B cell (primary cell): ENCODE measurements at regions not wholly inside any gene's neighbourhood (a gene's known extent, or its start where the extent isn't known, plus 50 kb on each side); places are given as distances from the start of the nearest gene placed in this dataset.

ENCODE experiments used
- ATAC-seq: fragments of 200-7000 bp; cut with Tn5 transposase; one replicate; pipeline ENCODE4 v1.10.0; 2021; ENCODE audit warnings: low read depth, mild to moderate bottlenecking, moderate number of reproducible peaks, moderate library complexity
- CTCF ChIA-PET: fragments of 350-600 bp; sonication (Branson Sonifier 250); formaldehyde crosslinking; loops from one replicate; lab custom pipeline; 2021; ENCODE audit warnings: antibody characterized with exemption, inconsistent platforms; lab: Charles Lee
- POLR2A ChIA-PET: fragments of 350-600 bp; sonication (Branson Sonifier 250); formaldehyde crosslinking; loops from one replicate; lab custom pipeline; 2021; ENCODE audit warnings: antibody characterized with exemption; lab: Charles Lee
- DNase-seq: peaks from one replicate; pipeline ENCODE4 v3.0.0; 2013
- H2AFZ ChIP-seq: 2 replicates; pipeline ENCODE4 v1.6.1; 2012; ENCODE audit warnings: mild to moderate bottlenecking, low read depth, low read length; ENCODE audit not compliant: insufficient read depth, poor library complexity, severe bottlenecking
- H3K27ac ChIP-seq, 2 donors: 1 replicate in 1 of 2; 2 replicates in 1 of 2; pipeline ENCODE4 v1.5.1; 2012 to 2013; ENCODE audit warnings: low read length in 2 of 2, mild to moderate bottlenecking in 2 of 2, moderate library complexity in 1 of 2
- H3K27me3 ChIP-seq, 4 experiments: fragments of 200-600 bp in 1 of 4; sonication (generic) in 1 of 4; replicated peaks in 1 of 4; 1 replicate in 2 of 4; 2 replicates in 2 of 4; pipeline versions ENCODE4 v1.6.1 to v1.7.0; 2013 to 2016; ENCODE audit warnings: low read length in 3 of 4, mild to moderate bottlenecking in 2 of 4, mixed read lengths in 1 of 4, moderate library complexity in 1 of 4; ENCODE audit not compliant: insufficient read depth in 4 of 4, control insufficient read depth in 3 of 4; ENCODE audit errors: control extremely low read depth in 1 of 4
- H3K36me3 ChIP-seq, 2 experiments: replicated peaks in 1 of 2; 1 replicate in 1 of 2; 2 replicates in 1 of 2; pipeline versions ENCODE4 v1.6.1 to v1.7.1; 2013; ENCODE audit warnings: low read length in 1 of 2; ENCODE audit not compliant: insufficient read depth in 2 of 2, control insufficient read depth in 1 of 2; ENCODE audit errors: control extremely low read depth in 1 of 2, extremely low read depth in 1 of 2
- H3K4me1 ChIP-seq, 2 donors: fragments of 200-600 bp in 1 of 2; sonication (generic) in 1 of 2; 1 replicate in 1 of 2; 2 replicates in 1 of 2; pipeline versions ENCODE4 v1.5.1 to v1.6.1; 2013 to 2017; ENCODE audit warnings: low read length in 2 of 2; ENCODE audit not compliant: control insufficient read depth in 2 of 2, insufficient read depth in 2 of 2
- H3K4me2 ChIP-seq: replicated peaks from 2 replicates; pipeline ENCODE3; 2012; ENCODE audit warnings: mild to moderate bottlenecking, low read depth, low read length; ENCODE audit not compliant: poor library complexity, severe bottlenecking
- H3K4me3 ChIP-seq, 5 experiments: fragments of 200-600 bp in 1 of 5; sonication (generic) in 1 of 5; 1 replicate in 3 of 5; 2 replicates in 2 of 5; pipeline versions ENCODE4 v1.5.1 to v1.7.0; 2011 to 2016; ENCODE audit warnings: low read length in 4 of 5, mild to moderate bottlenecking in 4 of 5, low read depth in 2 of 5, control low read depth in 1 of 5, moderate library complexity in 1 of 5; ENCODE audit not compliant: insufficient read depth in 1 of 5; ENCODE audit errors: control extremely low read depth in 1 of 5, extremely low read depth in 1 of 5
- H3K79me2 ChIP-seq: fragments of 200-600 bp; sonication (generic); one replicate; pipeline ENCODE4 v1.6.0; 2016; ENCODE audit warnings: low read length; ENCODE audit not compliant: control insufficient read depth, insufficient read depth
- H3K9ac ChIP-seq: fragments of 200-600 bp; sonication (generic); 2 replicates; pipeline ENCODE4 v1.6.1; 2017; ENCODE audit warnings: mild to moderate bottlenecking, low read length, moderate library complexity
- H3K9me3 ChIP-seq, 3 donors: one replicate each; pipeline versions ENCODE4 v1.6.1 to v1.7.1; 2013; ENCODE audit warnings: low read length in 2 of 3; ENCODE audit not compliant: control insufficient read depth in 2 of 3, insufficient read depth in 1 of 3; ENCODE audit errors: control extremely low read depth in 1 of 3
- H4K20me1 ChIP-seq: 2 replicates; pipeline ENCODE4 v1.6.0; 2012; ENCODE audit warnings: mild to moderate bottlenecking, low read length; ENCODE audit not compliant: insufficient read depth, control insufficient read depth, poor library complexity, severe bottlenecking
- H3K27ac Mint-ChIP-seq: one replicate; pipeline ENCODE4 v1.8.0; 2021; ENCODE audit warnings: mixed read lengths
- H3K27me3 Mint-ChIP-seq: one replicate; pipeline ENCODE4 v1.8.0; 2021; ENCODE audit warnings: mixed read lengths
- H3K4me1 Mint-ChIP-seq: one replicate; pipeline ENCODE4 v1.8.0; 2021; ENCODE audit warnings: mixed read lengths
- H3K4me3 Mint-ChIP-seq: one replicate; pipeline ENCODE4 v1.8.0; 2021; ENCODE audit warnings: mixed read lengths
- H3K9me3 Mint-ChIP-seq: one replicate; pipeline ENCODE4 v1.8.0; 2022; ENCODE audit warnings: mixed read lengths; ENCODE audit not compliant: insufficient read depth
- EZH2 ChIP-seq: IDR thresholded peaks from 2 replicates; pipeline ENCODE4 v1.6.1; 2012; ENCODE audit warnings: borderline replicate concordance, low read depth, mild to moderate bottlenecking, moderate library complexity, low read length; ENCODE audit not compliant: insufficient read depth, poor library complexity, severe bottlenecking
- WGBS: methylation state at CpG from one replicate; pipeline ENCODE4 v1.1.5; 2013; ENCODE audit warnings: missing lambda C conversion rate; ENCODE audit not compliant: insufficient coverage; 5-methylcytosine and 5-hydroxymethylcytosine counted together
- intact Hi-C: fragments of 100-400 bp; cut with micrococcal nuclease; formaldehyde crosslinking; loops from one replicate; pipeline ENCODE4 v1.10.0; 2022
- TF ChIP-seq, protein P1 (sequence below): fragments of 200-600 bp; IDR thresholded peaks from one replicate; pipeline ENCODE4 v1.8.0; 2022; ENCODE audit warnings: antibody characterized with exemption, mild to moderate bottlenecking

- no peaks in the 10 kb centered on the region for H3K36me3 ChIP-seq
- H3K27me3 ChIP-seq: peaks cover 0 to 4% (median 2%) of the 10 kb centered on the region in 4 experiments
- H3K4me3 Mint-ChIP-seq: no peak overlapping the region
- no peaks in the 10 kb centered on the region for H3K9me3 Mint-ChIP-seq
- ATAC-seq (no peak), DNase-seq (no peak)
- peaks cover 0 to 3% (median 0%) of the 10 kb centered on the region in 3 donors for H3K9me3 ChIP-seq
- no peaks in the 10 kb centered on the region for H3K4me1 Mint-ChIP-seq
- no peak overlapping the region for H3K9ac ChIP-seq
- H3K27ac Mint-ChIP-seq: no peak overlapping the region
- TF ChIP-seq EZH2: no peak
- TF ChIP-seq, protein P1, sequence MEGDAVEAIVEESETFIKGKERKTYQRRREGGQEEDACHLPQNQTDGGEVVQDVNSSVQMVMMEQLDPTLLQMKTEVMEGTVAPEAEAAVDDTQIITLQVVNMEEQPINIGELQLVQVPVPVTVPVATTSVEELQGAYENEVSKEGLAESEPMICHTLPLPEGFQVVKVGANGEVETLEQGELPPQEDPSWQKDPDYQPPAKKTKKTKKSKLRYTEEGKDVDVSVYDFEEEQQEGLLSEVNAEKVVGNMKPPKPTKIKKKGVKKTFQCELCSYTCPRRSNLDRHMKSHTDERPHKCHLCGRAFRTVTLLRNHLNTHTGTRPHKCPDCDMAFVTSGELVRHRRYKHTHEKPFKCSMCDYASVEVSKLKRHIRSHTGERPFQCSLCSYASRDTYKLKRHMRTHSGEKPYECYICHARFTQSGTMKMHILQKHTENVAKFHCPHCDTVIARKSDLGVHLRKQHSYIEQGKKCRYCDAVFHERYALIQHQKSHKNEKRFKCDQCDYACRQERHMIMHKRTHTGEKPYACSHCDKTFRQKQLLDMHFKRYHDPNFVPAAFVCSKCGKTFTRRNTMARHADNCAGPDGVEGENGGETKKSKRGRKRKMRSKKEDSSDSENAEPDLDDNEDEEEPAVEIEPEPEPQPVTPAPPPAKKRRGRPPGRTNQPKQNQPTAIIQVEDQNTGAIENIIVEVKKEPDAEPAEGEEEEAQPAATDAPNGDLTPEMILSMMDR: no peak
- no peaks in the 10 kb centered on the region for H3K4me1 ChIP-seq
- H4K20me1 ChIP-seq: no peaks in the 10 kb centered on the region
- no peak overlapping the region for H2AFZ ChIP-seq
- H3K27me3 Mint-ChIP-seq: peaks cover 15% of the 10 kb centered on the region
- ChIA-PET CTCF (no interaction called here), POLR2A (no interaction called here)
- no peak overlapping the region for H3K4me3 ChIP-seq
- H3K27ac ChIP-seq: no peak overlapping the region
- no peaks in the 10 kb centered on the region for H3K79me2 ChIP-seq
- H3K4me2 ChIP-seq: no peak overlapping the region
- WGBS: 100% methylated on average over 1 of the region's 2 CpGs
- intact Hi-C loops: no loop called here
These were observed 132.9 kb downstream of the PXDC1 start for GRCh38 chr6:3618642-3619041.

DNA sequence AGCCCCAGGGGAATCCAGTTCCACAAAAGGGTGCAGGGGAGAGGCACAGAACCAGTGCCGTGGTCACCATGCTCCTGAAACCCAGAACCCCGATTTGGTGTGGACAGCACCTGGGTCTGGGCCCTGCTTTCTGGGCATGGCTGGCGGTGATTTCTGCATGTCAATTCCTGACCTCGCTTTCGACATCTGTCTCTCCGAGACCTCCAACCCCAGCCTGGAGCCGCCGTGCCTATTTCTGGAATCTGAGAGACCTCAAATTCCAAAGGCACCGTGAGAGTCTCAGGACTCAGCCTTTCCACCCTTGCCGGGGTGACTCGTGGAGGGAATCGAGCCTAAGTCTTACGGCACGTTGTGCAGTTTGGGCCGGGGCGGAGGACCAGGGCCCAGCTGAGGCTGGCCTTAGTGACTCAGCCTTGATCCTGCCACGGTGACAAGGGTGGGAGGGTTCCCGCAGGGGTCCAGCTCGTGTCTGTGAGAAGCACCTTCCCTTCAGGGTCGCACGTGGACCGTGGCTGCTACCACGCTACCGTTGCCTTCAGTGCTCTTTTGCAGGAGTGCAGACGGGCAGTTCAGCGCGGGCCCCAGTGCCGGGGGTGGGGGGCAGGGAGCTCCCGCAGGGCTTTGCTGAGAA, 133.7 kb downstream of the PXDC1 start:
- Histone ChIP-seq H4K20me1 (no peaks in the 10 kb centered on the region), H3K27ac (no peak overlapping the region), H3K36me3 (no peaks in the 10 kb centered on the region), H3K4me1 (no peaks in the 10 kb centered on the region), H3K4me3 (no peak overlapping the region), H3K27me3 (no peaks in the 10 kb centered on the region), H3K4me2 (no peak overlapping the region), H3K9ac (no peak overlapping the region), H3K79me2 (no peaks in the 10 kb centered on the region), H2AFZ (no peak overlapping the region), H3K9me3 (no peaks in the 10 kb centered on the region)
- no peak for TF ChIP-seq EZH2
- TF ChIP-seq, protein P1: no peak
- H3K4me1 Mint-ChIP-seq: no peaks in the 10 kb centered on the region
- WGBS: 95% methylated on average over 28 of the region's 29 CpGs
- intact Hi-C loops: no loop called here
- ChIA-PET CTCF (no interaction called here), POLR2A (no interaction called here)
- H3K27ac Mint-ChIP-seq: no peak overlapping the region
- DNase-seq (no peak), ATAC-seq (no peak)
- no peaks in the 10 kb centered on the region for H3K9me3 Mint-ChIP-seq
- peaks cover 17% of the 10 kb centered on the region for H3K27me3 Mint-ChIP-seq
- H3K4me3 Mint-ChIP-seq: no peak overlapping the region
